ENCODE measurements at regions not wholly inside any gene's neighbourhood (a gene's known extent, or its start where the extent isn't known, plus 50 kb on each side); places are given as distances from the start of the nearest gene placed in this dataset.

- TF ChIP-seq, protein P1, sequence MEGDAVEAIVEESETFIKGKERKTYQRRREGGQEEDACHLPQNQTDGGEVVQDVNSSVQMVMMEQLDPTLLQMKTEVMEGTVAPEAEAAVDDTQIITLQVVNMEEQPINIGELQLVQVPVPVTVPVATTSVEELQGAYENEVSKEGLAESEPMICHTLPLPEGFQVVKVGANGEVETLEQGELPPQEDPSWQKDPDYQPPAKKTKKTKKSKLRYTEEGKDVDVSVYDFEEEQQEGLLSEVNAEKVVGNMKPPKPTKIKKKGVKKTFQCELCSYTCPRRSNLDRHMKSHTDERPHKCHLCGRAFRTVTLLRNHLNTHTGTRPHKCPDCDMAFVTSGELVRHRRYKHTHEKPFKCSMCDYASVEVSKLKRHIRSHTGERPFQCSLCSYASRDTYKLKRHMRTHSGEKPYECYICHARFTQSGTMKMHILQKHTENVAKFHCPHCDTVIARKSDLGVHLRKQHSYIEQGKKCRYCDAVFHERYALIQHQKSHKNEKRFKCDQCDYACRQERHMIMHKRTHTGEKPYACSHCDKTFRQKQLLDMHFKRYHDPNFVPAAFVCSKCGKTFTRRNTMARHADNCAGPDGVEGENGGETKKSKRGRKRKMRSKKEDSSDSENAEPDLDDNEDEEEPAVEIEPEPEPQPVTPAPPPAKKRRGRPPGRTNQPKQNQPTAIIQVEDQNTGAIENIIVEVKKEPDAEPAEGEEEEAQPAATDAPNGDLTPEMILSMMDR (IDR thresholded peaks at IDR 0.05) = no peak
- TF ChIP-seq POLR2A (IDR thresholded peaks at IDR 0.05) = no peak
Observed at GRCh38 chr14:96744262-96744661, 52.9 kb upstream of the VRK1 start.
